ENCODE measurements at regions not wholly inside any gene's neighbourhood (a gene's known extent, or its start where the extent isn't known, plus 50 kb on each side); places are given as distances from the start of the nearest gene placed in this dataset.

DNA sequence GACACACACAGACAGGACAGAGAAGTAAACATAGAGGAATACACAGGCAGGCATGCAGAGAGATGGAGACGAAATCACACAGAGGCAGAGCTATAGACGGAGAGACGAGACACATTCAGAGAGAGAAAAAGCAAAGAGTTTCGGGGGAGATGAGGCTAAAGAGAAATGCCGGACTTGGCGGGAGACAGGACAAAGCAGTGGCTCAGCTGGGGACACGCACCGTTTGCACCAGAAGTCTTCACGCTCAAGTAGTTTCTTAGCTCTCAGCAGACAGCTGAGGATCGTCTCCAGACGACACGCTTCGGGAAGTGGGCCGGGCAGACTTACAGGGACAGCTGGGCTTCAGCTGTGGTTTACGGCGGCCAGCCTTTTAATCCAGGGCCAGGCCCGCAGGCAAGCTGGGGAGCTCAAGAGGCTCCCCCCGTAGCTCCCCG, 56.2 kb upstream of the DLG1 start:
- no peak for TF ChIP-seq CTCF (IDR thresholded peaks at IDR 0.05; ENCODE audit: poor library complexity)
- no peak for TF ChIP-seq EZH2phosphoT487 (IDR thresholded peaks at IDR 0.05; ENCODE audit: low read depth, severe bottlenecking, unreplicated experiment)
- no peak for TF ChIP-seq EZH2 (IDR thresholded peaks at IDR 0.05; ENCODE audit: borderline replicate concordance)

Data from hepatocyte (in vitro differentiated cells).